HepG2 (cell line): ENCODE measurements at regions not wholly inside any gene's neighbourhood (a gene's known extent, or its start where the extent isn't known, plus 50 kb on each side); places are given as distances from the start of the nearest gene placed in this dataset.

Experiments used
- ATAC-seq: fragments of 200-7000 bp; cut with Tn5 transposase; 3 replicates; pipeline ENCODE4 v1.9.1; 2020; ENCODE audit warnings: mild to moderate bottlenecking, moderate library complexity
- BruUV-seq: library from RNA; stranded (reverse); fragments of 400-500 nt; replicated peaks from 2 replicates; lab custom pipeline; 2021; lab: Mats Ljungman, UMichigan
- CTCF ChIA-PET: fragments of 300-600 bp; formaldehyde crosslinking; extraction: SDS; loops from one replicate; lab custom pipeline; 2021; ENCODE audit warnings: low total read pairs, inconsistent platforms, low intra/inter-chr PET ratio; lab: Yijun Ruan, JAX
- POLR2A ChIA-PET: fragments of 350-600 bp; sonication (Branson Sonifier 250); formaldehyde crosslinking; loops from one replicate; lab custom pipeline; 2020; ENCODE audit warnings: antibody characterized with exemption, inconsistent platforms; lab: Yijun Ruan, JAX
- DNase-seq: peaks from one replicate; pipeline ENCODE4 v3.0.0-alpha.2; 2015; ENCODE audit warnings: low spot score
- FAIRE-seq: peaks from 3 replicates; lab custom pipeline; 2011; peaks lifted over from hg19 to GRCh38; lab: Jason Lieb, UNC
- H2AFZ ChIP-seq: one replicate; pipeline ENCODE4 v1.6.1; 2011; ENCODE audit warnings: low read length, inconsistent platforms
- H3K27ac ChIP-seq: fragments of 300-600 bp; 3 replicates; pipeline ENCODE4 v1.8.0; 2011; ENCODE audit warnings: mixed run types, mild to moderate bottlenecking, mixed read lengths, low read length, inconsistent platforms; ENCODE audit not compliant: insufficient read depth; ENCODE audit errors: extremely low read length
- H3K27me3 ChIP-seq, 2 experiments: fragments of 200-600 bp in 1 of 2; 2 replicates in 1 of 2; 3 replicates in 1 of 2; pipeline versions ENCODE4 v1.6.0 to v1.8.0; 2011; ENCODE audit warnings: low read length in 2 of 2, mild to moderate bottlenecking in 2 of 2, moderate library complexity in 2 of 2, inconsistent platforms in 1 of 2; ENCODE audit not compliant: insufficient read depth in 2 of 2, control insufficient read depth in 1 of 2
- H3K36me3 ChIP-seq, 2 experiments: fragments of 200-600 bp in 1 of 2; replicated peaks in 1 of 2; 2 replicates in 1 of 2; 3 replicates in 1 of 2; pipeline versions ENCODE4 v1.5.1 to v1.8.0; 2011; ENCODE audit warnings: low read length in 2 of 2, inconsistent platforms in 1 of 2; ENCODE audit not compliant: insufficient read depth in 2 of 2, control insufficient read depth in 1 of 2
- H3K4me1 ChIP-seq: 2 replicates; pipeline ENCODE4 v1.5.1; 2012; ENCODE audit warnings: low read length, inconsistent platforms; ENCODE audit not compliant: insufficient read depth
- H3K4me2 ChIP-seq: 2 replicates; pipeline ENCODE4 v1.6.0; 2011; ENCODE audit warnings: low read depth, low read length, inconsistent platforms
- H3K4me3 ChIP-seq, 3 experiments: fragments of 200-600 bp in 1 of 3; sonication (generic), shearing (Covaris generic) in 1 of 3; replicated peaks in 1 of 3; 2 replicates each; pipeline ENCODE4 v1.5.1; 2011 to 2016; ENCODE audit warnings: low read length in 3 of 3, inconsistent platforms in 2 of 3, low read depth in 2 of 3, mild to moderate bottlenecking in 2 of 3, control low read depth in 1 of 3, mixed read lengths in 1 of 3; ENCODE audit not compliant: insufficient read depth in 1 of 3
- H3K79me2 ChIP-seq: one replicate; pipeline ENCODE4 v1.6.1; 2011; ENCODE audit warnings: low read length, inconsistent platforms; ENCODE audit not compliant: insufficient read depth
- H3K9ac ChIP-seq: 2 replicates; pipeline ENCODE4 v1.6.0; 2011; ENCODE audit warnings: mild to moderate bottlenecking, low read depth, low read length, inconsistent platforms; ENCODE audit not compliant: insufficient read depth
- H3K9me3 ChIP-seq: 2 replicates; pipeline ENCODE4 v1.5.1; 2012; ENCODE audit warnings: mild to moderate bottlenecking, low read length
- H4K20me1 ChIP-seq: 2 replicates; pipeline ENCODE4 v1.6.0; 2011; ENCODE audit warnings: inconsistent platforms, mild to moderate bottlenecking, low read length, moderate library complexity; ENCODE audit not compliant: insufficient read depth
- ATF1 ChIP-seq: IDR thresholded peaks from 2 replicates; pipeline ENCODE4 v1.6.1; 2016; ENCODE audit warnings: mild to moderate bottlenecking, control low read depth
- FOXP1 ChIP-seq, 2 experiments: fragments of 450-650 bp in 1 of 2; IDR thresholded peaks; 2 replicates each; pipeline ENCODE4 v1.6.1; 2017 to 2018; ENCODE audit warnings: antibody characterized with exemption in 1 of 2
- XBP1 ChIP-seq: sonication (generic); formaldehyde crosslinking; IDR thresholded peaks from 2 replicates; pipeline ENCODE4 v1.5.0; 2020; ENCODE audit warnings: missing genetic modification reagents
- ZBTB10 ChIP-seq: sonication (generic); formaldehyde crosslinking; IDR thresholded peaks from 2 replicates; pipeline ENCODE4 v1.4.0; 2020; ENCODE audit warnings: missing genetic modification reagents, borderline replicate concordance
- ZFP82 ChIP-seq: sonication (generic); formaldehyde crosslinking; IDR thresholded peaks from 2 replicates; pipeline ENCODE4 v1.5.1; 2020; ENCODE audit warnings: mild to moderate bottlenecking, missing genetic modification reagents, borderline replicate concordance
- ZNF101 ChIP-seq: sonication (generic); formaldehyde crosslinking; IDR thresholded peaks from 2 replicates; pipeline ENCODE4 v1.4.0; 2020; ENCODE audit warnings: mild to moderate bottlenecking, low read depth, missing genetic modification reagents, borderline replicate concordance
- ZNF124 ChIP-seq: sonication (generic); formaldehyde crosslinking; IDR thresholded peaks from 2 replicates; pipeline ENCODE4 v1.4.0; 2020; ENCODE audit warnings: missing genetic modification reagents
- ZNF234 ChIP-seq: sonication (generic); formaldehyde crosslinking; conservative IDR thresholded peaks from 2 replicates; pipeline ENCODE4 v1.5.1; 2020; ENCODE audit warnings: mild to moderate bottlenecking, missing genetic modification reagents
- ZNF331 ChIP-seq: sonication (generic); formaldehyde crosslinking; IDR thresholded peaks from 2 replicates; pipeline ENCODE4 v1.4.0; 2020; ENCODE audit warnings: missing genetic modification reagents
- ZNF337 ChIP-seq: sonication (generic); formaldehyde crosslinking; IDR thresholded peaks from 2 replicates; pipeline ENCODE4 v1.5.1; 2020; ENCODE audit warnings: missing genetic modification reagents, low read depth, mild to moderate bottlenecking, borderline replicate concordance
- ZNF549 ChIP-seq: sonication (generic); formaldehyde crosslinking; IDR thresholded peaks from 2 replicates; pipeline ENCODE4 v1.5.0; 2020; ENCODE audit warnings: missing genetic modification reagents
- ZNF580 ChIP-seq: IDR thresholded peaks from 2 replicates; pipeline ENCODE4 v1.6.1; 2016; ENCODE audit warnings: low read depth, borderline replicate concordance
- ZNF614 ChIP-seq: IDR thresholded peaks from 2 replicates; pipeline ENCODE4 v1.6.1; 2018; ENCODE audit warnings: missing biosample characterization, missing genetic modification reagents, inconsistent platforms, borderline replicate concordance
- ZNF800 ChIP-seq: sonication (generic); formaldehyde crosslinking; IDR thresholded peaks from 2 replicates; pipeline ENCODE4 v1.4.0; 2020; ENCODE audit warnings: missing genetic modification reagents
- ZSCAN5A ChIP-seq: sonication (generic); formaldehyde crosslinking; IDR thresholded peaks from 2 replicates; pipeline ENCODE4 v1.8.0; 2022; ENCODE audit warnings: mild to moderate bottlenecking, missing genetic modification reagents, borderline replicate concordance
- in situ Hi-C: cut with HindIII; loops from 2 replicates; pipeline ENCODE4 v1.10.0; 2017; ENCODE audit warnings: low pct_unique_long_range_greater_than_20kb; ENCODE audit not compliant: extremely low pct_ligation_motif_present
- intact Hi-C: fragments of 100-400 bp; cut with micrococcal nuclease; formaldehyde crosslinking; loops from one replicate; pipeline ENCODE4 v1.10.0; 2022; ENCODE audit not compliant: unreplicated experiment
- TF ChIP-seq, protein P1 (sequence below): IDR thresholded peaks from 2 replicates; pipeline ENCODE4 v1.6.1; 2016; ENCODE audit warnings: missing biosample characterization, missing genetic modification reagents, low read depth

GRCh38 chr3:132800958-132801357, 78.7 kb upstream of the NPHP3 start (continued):
- TF ChIP-seq ATF1 (no peak), FOXP1 (IDR thresholded peaks at IDR 0.05) (no peak), FOXP1 (CRISPR knock-in tag; IDR thresholded peaks at IDR 0.05) (no peak)

- no peak for TF ChIP-seq ZNF331
- TF ChIP-seq ZNF124, result no peak
- TF ChIP-seq ZNF337 (CRISPR knock-in tag), result no peak
- no peak for TF ChIP-seq ZNF549 (CRISPR knock-in tag)
- TF ChIP-seq ZNF101, result no peak
- TF ChIP-seq XBP1 (CRISPR knock-in tag), result no peak
- TF ChIP-seq, protein P1, sequence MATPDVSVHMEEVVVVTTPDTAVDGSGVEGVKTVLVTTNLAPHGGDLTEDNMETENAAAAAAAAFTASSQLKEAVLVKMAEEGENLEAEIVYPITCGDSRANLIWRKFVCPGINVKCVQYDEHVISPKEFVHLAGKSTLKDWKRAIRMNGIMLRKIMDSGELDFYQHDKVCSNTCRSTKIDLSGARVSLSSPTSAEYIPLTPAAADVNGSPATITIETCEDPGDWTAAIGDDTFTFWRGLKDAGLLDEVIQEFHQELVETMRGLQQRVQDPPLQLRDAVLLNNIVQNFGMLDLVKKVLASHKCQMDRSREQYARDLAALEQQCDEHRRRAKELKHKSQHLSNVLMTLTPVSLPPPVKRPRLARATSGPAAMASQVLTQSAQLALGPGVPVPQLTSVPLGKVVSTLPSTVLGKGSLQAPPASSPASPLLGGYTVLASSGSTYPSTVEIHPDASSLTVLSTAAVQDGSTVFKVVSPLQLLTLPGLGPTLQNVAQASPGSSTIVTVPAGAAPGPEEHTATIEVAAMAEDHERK (CRISPR knock-in tag), result no peak
- no peak for TF ChIP-seq ZNF614
- TF ChIP-seq ZNF234 (CRISPR knock-in tag), result no peak
- no peak for TF ChIP-seq ZNF800 (CRISPR knock-in tag)
- TF ChIP-seq ZBTB10 (CRISPR knock-in tag), result no peak
- no peak for TF ChIP-seq ZSCAN5A (CRISPR knock-in tag)
- no peak for TF ChIP-seq ZFP82 (CRISPR knock-in tag)
- no peak for TF ChIP-seq ZNF580 (CRISPR knock-in tag)
- Histone ChIP-seq H3K4me2 (no peak overlapping the region), H3K27ac (no peak overlapping the region), H3K4me3 (no peak overlapping the region), H3K36me3 (no peaks in the 10 kb centered on the region), H3K9me3 (no peaks in the 10 kb centered on the region), H4K20me1 (no peaks in the 10 kb centered on the region), H3K27me3 (no peaks in the 10 kb centered on the region; a peak in 2 of 5 replicates), H3K4me1 (no peaks in the 10 kb centered on the region), H3K9ac (no peak overlapping the region), H2AFZ (no peak overlapping the region), H3K79me2 (no peaks in the 10 kb centered on the region)
- intact Hi-C loops, result no loop called here
- ChIA-PET POLR2A (no interaction called here), CTCF (no interaction called here)
- ATAC-seq (no peak), FAIRE-seq (no peak), DNase-seq (no peak)
- in situ Hi-C loops, result no loop called here
- no TSS peak for BruUV-seq
Observed at GRCh38 chr3:132790806-132791205, 68.6 kb upstream of the NPHP3 start.
